Osteocyte (in vitro differentiated cells): ENCODE measurements at regions not wholly inside any gene's neighbourhood (a gene's known extent, or its start where the extent isn't known, plus 50 kb on each side); places are given as distances from the start of the nearest gene placed in this dataset.

Source experiments
- DNase-seq: peaks from one replicate; pipeline ENCODE4 v3.0.0; 2021; ENCODE audit warnings: mixed read lengths; ENCODE audit not compliant: unreplicated experiment; ENCODE audit errors: extremely low spot score
- H3K27ac Mint-ChIP-seq: one replicate; pipeline ENCODE4 v1.8.0; 2021; ENCODE audit warnings: mild to moderate bottlenecking, mixed read lengths; ENCODE audit not compliant: unreplicated experiment
- H3K27me3 Mint-ChIP-seq: one replicate; pipeline ENCODE4 v1.8.0; 2021; ENCODE audit warnings: mixed read lengths; ENCODE audit not compliant: unreplicated experiment
- H3K36me3 Mint-ChIP-seq: one replicate; pipeline ENCODE4 v1.8.0; 2021; ENCODE audit warnings: mixed read lengths; ENCODE audit not compliant: unreplicated experiment
- H3K4me1 Mint-ChIP-seq: one replicate; pipeline ENCODE4 v1.8.0; 2021; ENCODE audit warnings: mixed read lengths; ENCODE audit not compliant: unreplicated experiment
- H3K4me3 Mint-ChIP-seq: one replicate; pipeline ENCODE4 v1.8.0; 2021; ENCODE audit warnings: mild to moderate bottlenecking, moderate library complexity, mixed read lengths; ENCODE audit not compliant: unreplicated experiment
- H3K9me3 Mint-ChIP-seq: one replicate; pipeline ENCODE4 v1.8.0; 2021; ENCODE audit warnings: mixed read lengths; ENCODE audit not compliant: unreplicated experiment
- CTCF ChIP-seq: fragments of 200-600 bp; sonication (generic); IDR thresholded peaks from 2 replicates; pipeline ENCODE4 v1.5.0; 2021; ENCODE audit warnings: antibody characterized with exemption, mild to moderate bottlenecking, moderate library complexity

DNA sequence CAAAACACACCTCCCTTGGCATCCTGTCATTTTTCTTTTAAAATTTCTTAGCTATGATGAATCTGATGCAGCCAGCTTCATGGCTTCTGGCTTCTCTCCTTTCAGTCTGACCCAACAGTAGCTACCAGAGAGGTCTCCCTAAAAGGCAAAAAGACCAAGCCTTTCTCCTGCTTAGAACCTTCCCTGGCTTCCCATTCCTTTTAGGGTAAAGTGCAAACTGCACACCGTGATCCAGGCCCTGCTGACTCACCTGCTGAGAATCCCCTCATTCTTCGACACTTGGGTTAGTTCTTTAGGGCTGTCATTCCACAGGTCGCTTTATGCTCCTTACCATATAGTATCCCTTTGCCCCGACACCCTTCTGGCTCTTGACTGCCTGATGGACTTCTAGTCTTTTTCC, 362.4 kb downstream of the MIAT start:
- H3K27me3 Mint-ChIP-seq, result peaks cover 11% of the 10 kb centered on the region
- H3K4me3 Mint-ChIP-seq, result no peak overlapping the region
- H3K27ac Mint-ChIP-seq, result no peak overlapping the region
- no peak for TF ChIP-seq CTCF
- DNase-seq, result no peak
- H3K36me3 Mint-ChIP-seq, result no peaks in the 10 kb centered on the region
- no peaks in the 10 kb centered on the region for H3K9me3 Mint-ChIP-seq
- H3K4me1 Mint-ChIP-seq, result peaks cover 9% of the 10 kb centered on the region

GRCh38 chr22:27022274-27022895, 365.0 kb downstream of the MIAT start:
- TF ChIP-seq CTCF, result no peak
- peaks cover 11% of the 10 kb centered on the region for H3K27me3 Mint-ChIP-seq

GRCh38 chr22:27022896-27023361, 365.5 kb downstream of the MIAT start:
- Mint-ChIP-seq H3K27me3 (peaks cover 8% of the 10 kb centered on the region), H3K4me1 (peaks cover 9% of the 10 kb centered on the region), H3K27ac (no peak overlapping the region), H3K4me3 (no peak overlapping the region), H3K9me3 (no peaks in the 10 kb centered on the region), H3K36me3 (no peaks in the 10 kb centered on the region)
- DNase-seq, result no peak
- no peak for TF ChIP-seq CTCF

More at GRCh38 chr22:27022274-27022895, 365.0 kb downstream of the MIAT start:
- H3K4me1 Mint-ChIP-seq, result peaks cover 9% of the 10 kb centered on the region
- H3K36me3 Mint-ChIP-seq, result no peaks in the 10 kb centered on the region
- no peak overlapping the region for H3K27ac Mint-ChIP-seq
- H3K4me3 Mint-ChIP-seq, result no peak overlapping the region
- no peak for DNase-seq
- H3K9me3 Mint-ChIP-seq, result no peaks in the 10 kb centered on the region

DNA sequence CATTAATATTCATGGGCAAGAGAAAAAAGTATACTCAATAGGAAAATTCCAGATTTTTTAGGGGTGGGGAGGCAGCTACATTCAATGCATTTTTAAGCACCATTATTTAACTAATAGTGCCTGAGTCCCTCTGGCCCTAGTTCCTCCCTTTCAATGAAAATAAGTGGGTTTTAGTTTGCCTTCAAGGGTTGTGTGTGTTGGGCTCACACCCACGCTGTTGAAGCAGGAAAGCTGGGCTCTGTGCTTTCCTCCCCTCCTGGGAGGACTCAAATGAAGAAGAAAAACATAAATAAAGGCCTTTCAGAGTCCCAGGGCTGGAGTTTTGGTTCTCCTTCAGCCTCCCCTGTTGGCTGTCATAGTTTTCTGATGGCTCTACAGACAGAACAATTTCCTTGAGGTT, 366.2 kb downstream of the MIAT start:
- Mint-ChIP-seq H3K4me1 (peaks cover 9% of the 10 kb centered on the region), H3K27me3 (peaks cover 5% of the 10 kb centered on the region), H3K4me3 (no peak overlapping the region), H3K9me3 (no peaks in the 10 kb centered on the region), H3K27ac (no peak overlapping the region), H3K36me3 (no peaks in the 10 kb centered on the region)
- no peak for DNase-seq
- TF ChIP-seq CTCF, result no peak

DNA sequence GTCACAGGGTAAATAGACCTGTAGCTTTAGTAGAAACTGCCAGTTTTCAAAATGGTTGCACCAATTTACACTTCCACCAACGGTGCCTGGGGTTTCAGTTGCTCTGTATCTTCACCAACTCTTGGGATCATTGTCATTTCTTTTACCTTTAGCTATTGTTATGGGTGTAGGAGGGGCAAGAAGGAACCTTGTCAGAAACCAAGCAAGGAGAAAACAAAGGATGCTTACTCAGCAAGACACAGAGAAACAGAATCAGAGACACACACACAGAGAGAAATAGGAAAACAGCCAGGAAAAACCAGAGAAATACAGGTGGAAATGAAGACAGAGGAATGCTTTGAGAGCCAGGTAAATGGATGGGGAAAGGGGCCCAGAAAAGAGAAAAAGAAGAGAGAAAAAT, 367.6 kb downstream of the MIAT start:
- TF ChIP-seq CTCF, result no peak
- no peaks in the 10 kb centered on the region for H3K36me3 Mint-ChIP-seq
- H3K27me3 Mint-ChIP-seq, result no peaks in the 10 kb centered on the region
- H3K4me3 Mint-ChIP-seq, result no peak overlapping the region
- peaks cover 6% of the 10 kb centered on the region for H3K4me1 Mint-ChIP-seq
- no peak overlapping the region for H3K27ac Mint-ChIP-seq
- no peaks in the 10 kb centered on the region for H3K9me3 Mint-ChIP-seq
- no peak for DNase-seq
